Mononuclear cell (primary cell): ENCODE measurements at regions not wholly inside any gene's neighbourhood (a gene's known extent, or its start where the extent isn't known, plus 50 kb on each side); places are given as distances from the start of the nearest gene placed in this dataset.

Experiments
- H3K27me3 ChIP-seq: 2 replicates; pipeline ENCODE4 v1.6.0; 2011; ENCODE audit warnings: low read length, control low read depth; ENCODE audit not compliant: insufficient read depth
- H3K4me1 ChIP-seq: 2 replicates; pipeline ENCODE4 v1.5.1; 2011; ENCODE audit warnings: mild to moderate bottlenecking, low read length, control low read depth; ENCODE audit not compliant: insufficient read depth
- H3K4me3 ChIP-seq: 2 replicates; pipeline ENCODE4 v1.5.1; 2011; ENCODE audit warnings: mild to moderate bottlenecking, low read length, moderate library complexity
- H3K9me3 ChIP-seq: 2 replicates; pipeline ENCODE4 v1.5.1; 2011; ENCODE audit warnings: low read depth, mild to moderate bottlenecking, control low read depth, low read length

- Histone ChIP-seq H3K4me1 (no peaks in the 10 kb centered on the region), H3K4me3 (no peak overlapping the region), H3K9me3 (no peaks in the 10 kb centered on the region), H3K27me3 (no peaks in the 10 kb centered on the region)
These were observed 1953.8 kb downstream of the MAT2B start for GRCh38 chr5:165459232-165459631.

GRCh38 chr5:165460911-165461310, 1955.5 kb downstream of the MAT2B start:
- Histone ChIP-seq H3K4me3 (no peak overlapping the region), H3K4me1 (no peaks in the 10 kb centered on the region), H3K27me3 (no peaks in the 10 kb centered on the region), H3K9me3 (no peaks in the 10 kb centered on the region)

GRCh38 chr5:165477546-165477945, 1972.1 kb downstream of the MAT2B start:
- Histone ChIP-seq H3K4me1 (no peaks in the 10 kb centered on the region), H3K4me3 (no peak overlapping the region), H3K27me3 (no peaks in the 10 kb centered on the region), H3K9me3 (no peaks in the 10 kb centered on the region)

GRCh38 chr5:165495829-165496380, 1990.5 kb downstream of the MAT2B start:
- Histone ChIP-seq H3K4me3 (no peak overlapping the region), H3K27me3 (no peaks in the 10 kb centered on the region), H3K9me3 (no peaks in the 10 kb centered on the region), H3K4me1 (no peaks in the 10 kb centered on the region)

GRCh38 chr5:165497707-165498106, 1992.3 kb downstream of the MAT2B start:
- no peak overlapping the region for H3K4me3 ChIP-seq

GRCh38 chr5:165502893-165503691, 1997.7 kb downstream of the MAT2B start:
- no peaks in the 10 kb centered on the region for H3K4me1 ChIP-seq
- no peak overlapping the region for H3K4me3 ChIP-seq
- no peaks in the 10 kb centered on the region for H3K27me3 ChIP-seq
- H3K9me3 ChIP-seq, result peaks cover 4% of the 10 kb centered on the region

More at GRCh38 chr5:165497707-165498106, 1992.3 kb downstream of the MAT2B start:
- Histone ChIP-seq H3K27me3 (no peaks in the 10 kb centered on the region), H3K9me3 (no peaks in the 10 kb centered on the region), H3K4me1 (no peaks in the 10 kb centered on the region)

- Histone ChIP-seq H3K4me1 (no peaks in the 10 kb centered on the region), H3K9me3 (peaks cover 8% of the 10 kb centered on the region), H3K27me3 (no peaks in the 10 kb centered on the region), H3K4me3 (no peak overlapping the region)
These were observed 1999.3 kb downstream of the MAT2B start for GRCh38 chr5:165504674-165505073.

GRCh38 chr5:165508286-165508685, 2002.9 kb downstream of the MAT2B start:
- no peak overlapping the region for H3K4me3 ChIP-seq
- H3K4me1 ChIP-seq, result no peaks in the 10 kb centered on the region
- H3K27me3 ChIP-seq, result no peaks in the 10 kb centered on the region
- H3K9me3 ChIP-seq, result peaks cover 8% of the 10 kb centered on the region

GRCh38 chr5:165508861-165509260, 2003.4 kb downstream of the MAT2B start:
- peaks cover 8% of the 10 kb centered on the region for H3K9me3 ChIP-seq

GRCh38 chr5:165521816-165522610, 2016.6 kb downstream of the MAT2B start:
- no peak overlapping the region for H3K4me3 ChIP-seq
- no peaks in the 10 kb centered on the region for H3K27me3 ChIP-seq
- H3K9me3 ChIP-seq, result no peaks in the 10 kb centered on the region
- H3K4me1 ChIP-seq, result no peaks in the 10 kb centered on the region

More at GRCh38 chr5:165508861-165509260, 2003.4 kb downstream of the MAT2B start:
- H3K4me3 ChIP-seq, result no peak overlapping the region
- no peaks in the 10 kb centered on the region for H3K27me3 ChIP-seq
- H3K4me1 ChIP-seq, result no peaks in the 10 kb centered on the region

GRCh38 chr5:165525271-165525670, 2019.9 kb downstream of the MAT2B start:
- Histone ChIP-seq H3K27me3 (no peaks in the 10 kb centered on the region), H3K4me3 (no peak overlapping the region), H3K4me1 (no peaks in the 10 kb centered on the region), H3K9me3 (no peaks in the 10 kb centered on the region)

- Histone ChIP-seq H3K27me3 (no peaks in the 10 kb centered on the region), H3K4me1 (no peaks in the 10 kb centered on the region), H3K9me3 (no peaks in the 10 kb centered on the region), H3K4me3 (no peak overlapping the region)
These were observed 2020.9 kb downstream of the MAT2B start for GRCh38 chr5:165526357-165526756.

GRCh38 chr5:165527577-165527976, 2022.2 kb downstream of the MAT2B start:
- Histone ChIP-seq H3K27me3 (no peaks in the 10 kb centered on the region), H3K4me3 (no peak overlapping the region), H3K4me1 (no peaks in the 10 kb centered on the region), H3K9me3 (no peaks in the 10 kb centered on the region)

- no peak overlapping the region for H3K4me3 ChIP-seq
- no peaks in the 10 kb centered on the region for H3K27me3 ChIP-seq
- no peaks in the 10 kb centered on the region for H3K4me1 ChIP-seq
- H3K9me3 ChIP-seq, result no peaks in the 10 kb centered on the region
These were observed 2032.6 kb downstream of the MAT2B start for GRCh38 chr5:165538065-165538464.

- Histone ChIP-seq H3K4me3 (no peak overlapping the region), H3K9me3 (no peaks in the 10 kb centered on the region), H3K27me3 (no peaks in the 10 kb centered on the region), H3K4me1 (no peaks in the 10 kb centered on the region)
These were observed 2054.2 kb downstream of the MAT2B start for GRCh38 chr5:165559645-165560044.
